Psoas muscle (tissue), 7 donors: ENCODE measurements at regions not wholly inside any gene's neighbourhood (a gene's known extent, or its start where the extent isn't known, plus 50 kb on each side); places are given as distances from the start of the nearest gene placed in this dataset.

ENCODE experiments used
- ATAC-seq, 4 donors: fragments of 200-7000 bp; cut with Tn5 transposase; one replicate each; pipeline ENCODE4 v1.9.1; 2020; ENCODE audit warnings: moderate library complexity in 3 of 4, mild to moderate bottlenecking in 2 of 4
- DNase-seq, 2 donors: peaks; one replicate each; pipeline ENCODE4 v3.0.0-alpha.2; 2020
- H3K27ac ChIP-seq: fragments of 200-600 bp; one replicate; pipeline ENCODE4 v1.8.0; 2022
- H3K27me3 ChIP-seq, 3 donors: fragments of 200-600 bp in 1 of 3; one replicate each; pipeline versions ENCODE4 v1.6.1 to v1.8.0; 2013 to 2022; ENCODE audit warnings: low read length in 2 of 3, mild to moderate bottlenecking in 2 of 3, moderate library complexity in 1 of 3; ENCODE audit not compliant: insufficient read depth in 3 of 3
- H3K36me3 ChIP-seq, 2 donors: fragments of 200-600 bp in 1 of 2; one replicate each; pipeline versions ENCODE4 v1.6.1 to v1.8.0; 2013 to 2022; ENCODE audit warnings: low read depth in 1 of 2, mild to moderate bottlenecking in 1 of 2, moderate library complexity in 1 of 2; ENCODE audit not compliant: insufficient read depth in 1 of 2
- H3K4me1 ChIP-seq: fragments of 200-600 bp; one replicate; pipeline ENCODE4 v1.8.0; 2022
- H3K4me3 ChIP-seq: fragments of 200-600 bp; one replicate; pipeline ENCODE4 v1.8.0; 2022; ENCODE audit warnings: mild to moderate bottlenecking
- H3K9me3 ChIP-seq: fragments of 200-600 bp; one replicate; pipeline ENCODE4 v1.8.0; 2022
- WGBS, 3 donors: extraction: QIAGEN DNeasy Blood & Tissue Kit; methylation state at CpG; one replicate each; pipeline versions ENCODE4 v1.1.6 to v1.1.7; 2013; 5-methylcytosine and 5-hydroxymethylcytosine counted together
- intact Hi-C, 2 donors: fragments of 100-400 bp; cut with DNase I; formaldehyde crosslinking; loops; one replicate each; pipeline versions ENCODE4 v1.11.0 to v1.14.2; 2022
- TF ChIP-seq, protein P1 (sequence below): fragments of 200-600 bp; IDR thresholded peaks from one replicate; pipeline ENCODE4 v1.8.0; 2022; ENCODE audit warnings: antibody characterized with exemption
- donor health status: healthy with polysubstance abuse.
- donor health status: DM: no; HTN: no; CAD: no; lungs with moderate emphysema.
- donor health status: Bipolar disorder and iron deficiency.
- donor health status: healthy.
- donor health status: DM: yes; HTN: yes; CAD: no.
- donor health status: DM: no; HTN: no; CAD: no.
- donor health status: DM: yes; HTN: yes; CAD: no.

DNA sequence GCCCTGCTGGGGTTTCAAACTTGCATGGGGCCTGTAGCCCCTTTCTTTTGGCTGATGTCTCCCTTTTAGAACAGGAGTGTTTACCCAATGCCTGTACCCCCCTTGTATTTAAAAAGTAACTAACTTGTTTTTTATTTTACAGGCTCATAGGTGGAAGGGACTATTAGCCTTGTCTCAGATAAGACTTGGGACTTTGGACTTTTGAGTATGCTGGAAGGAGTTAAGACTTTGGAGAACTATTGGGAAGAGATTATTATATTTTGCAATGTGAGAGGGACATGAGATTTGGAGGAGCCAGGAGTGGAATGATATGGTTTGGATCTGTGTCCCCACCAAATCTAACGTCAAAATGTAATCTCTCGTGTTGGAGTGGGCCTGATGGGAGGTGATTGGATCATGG is 314.9 kb upstream of the SP8 start:
- ATAC-seq (no peak), DNase-seq (no peak)
- no peaks in the 10 kb centered on the region for H3K36me3 ChIP-seq
- no peaks in the 10 kb centered on the region for H3K27me3 ChIP-seq
- WGBS, 3 donors: 70 to 88% (median 71%) methylated on average over 2 of the region's 2 CpGs
- H3K4me3 ChIP-seq: no peak overlapping the region
- TF ChIP-seq, protein P1, sequence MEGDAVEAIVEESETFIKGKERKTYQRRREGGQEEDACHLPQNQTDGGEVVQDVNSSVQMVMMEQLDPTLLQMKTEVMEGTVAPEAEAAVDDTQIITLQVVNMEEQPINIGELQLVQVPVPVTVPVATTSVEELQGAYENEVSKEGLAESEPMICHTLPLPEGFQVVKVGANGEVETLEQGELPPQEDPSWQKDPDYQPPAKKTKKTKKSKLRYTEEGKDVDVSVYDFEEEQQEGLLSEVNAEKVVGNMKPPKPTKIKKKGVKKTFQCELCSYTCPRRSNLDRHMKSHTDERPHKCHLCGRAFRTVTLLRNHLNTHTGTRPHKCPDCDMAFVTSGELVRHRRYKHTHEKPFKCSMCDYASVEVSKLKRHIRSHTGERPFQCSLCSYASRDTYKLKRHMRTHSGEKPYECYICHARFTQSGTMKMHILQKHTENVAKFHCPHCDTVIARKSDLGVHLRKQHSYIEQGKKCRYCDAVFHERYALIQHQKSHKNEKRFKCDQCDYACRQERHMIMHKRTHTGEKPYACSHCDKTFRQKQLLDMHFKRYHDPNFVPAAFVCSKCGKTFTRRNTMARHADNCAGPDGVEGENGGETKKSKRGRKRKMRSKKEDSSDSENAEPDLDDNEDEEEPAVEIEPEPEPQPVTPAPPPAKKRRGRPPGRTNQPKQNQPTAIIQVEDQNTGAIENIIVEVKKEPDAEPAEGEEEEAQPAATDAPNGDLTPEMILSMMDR: no peak
- H3K9me3 ChIP-seq: no peaks in the 10 kb centered on the region
- intact Hi-C loops: no loop called here
- no peak overlapping the region for H3K27ac ChIP-seq
- no peaks in the 10 kb centered on the region for H3K4me1 ChIP-seq

DNA sequence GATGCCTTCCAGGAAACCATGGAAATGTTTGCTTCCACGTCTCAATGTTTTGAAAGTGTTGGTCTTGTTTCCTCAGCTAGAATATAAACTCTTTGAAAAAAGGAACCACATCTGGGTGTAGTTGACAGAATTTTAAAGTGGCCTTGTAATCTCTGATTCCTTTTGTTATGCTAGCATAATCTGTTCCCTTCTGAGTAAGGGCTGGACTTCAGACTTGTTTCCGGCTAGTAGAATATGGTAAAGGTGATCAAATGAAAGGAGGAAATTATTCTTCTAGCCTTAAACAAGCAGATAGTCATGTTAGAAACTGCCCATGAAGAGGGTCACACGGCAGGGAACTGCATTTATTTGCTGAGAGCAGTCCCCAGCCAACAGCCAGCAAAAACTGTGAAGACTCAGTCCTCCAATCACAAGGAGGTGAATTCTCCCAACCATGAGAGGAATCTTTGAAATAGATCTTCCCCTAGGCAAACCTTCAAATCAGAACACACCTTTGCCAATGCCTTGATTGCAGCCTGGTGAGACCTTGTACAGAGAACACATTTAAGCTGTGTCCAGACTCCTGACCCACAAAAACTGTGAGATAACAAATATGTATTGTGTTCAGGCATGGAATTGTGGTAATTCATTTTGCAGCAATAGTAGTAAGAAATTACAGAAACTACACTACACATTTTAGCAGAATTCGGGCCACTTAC is 316.9 kb upstream of the SP8 start:
- Histone ChIP-seq H3K36me3 (no peaks in the 10 kb centered on the region), H3K27ac (no peak overlapping the region), H3K4me3 (no peak overlapping the region), H3K27me3 (no peaks in the 10 kb centered on the region), H3K4me1 (no peaks in the 10 kb centered on the region), H3K9me3 (no peaks in the 10 kb centered on the region)
- DNase-seq: no peak
- ATAC-seq: no peak
- 77 to 80% (median 77%) methylated on average over 4 of the region's 4 CpGs for WGBS, 3 donors
- intact Hi-C loops: no loop called here
- TF ChIP-seq, protein P1: no peak

DNA sequence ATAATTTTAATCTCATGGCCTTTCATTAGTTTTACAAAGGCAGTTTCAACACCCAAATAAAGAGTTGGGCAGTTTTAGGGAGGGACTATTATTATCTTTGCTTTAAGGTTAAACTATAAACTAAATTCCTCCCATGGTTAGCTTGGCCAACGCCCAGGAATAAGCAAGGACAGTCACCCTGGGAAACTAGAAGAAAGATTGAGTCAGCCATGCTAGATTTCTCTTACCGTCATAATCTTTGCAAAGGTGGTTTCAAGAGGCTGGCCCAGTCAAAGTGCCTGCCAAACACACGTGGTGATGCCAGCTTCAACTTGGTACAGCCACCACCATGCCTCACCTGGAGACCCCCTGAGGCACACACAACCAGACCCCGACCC is 317.4 kb upstream of the SP8 start:
- no peak for ATAC-seq
- intact Hi-C loops: no loop called here
- Histone ChIP-seq H3K4me1 (no peaks in the 10 kb centered on the region), H3K9me3 (no peaks in the 10 kb centered on the region), H3K36me3 (no peaks in the 10 kb centered on the region), H3K27me3 (no peaks in the 10 kb centered on the region), H3K4me3 (no peak overlapping the region), H3K27ac (no peak overlapping the region)
- DNase-seq: no peak
- TF ChIP-seq, protein P1: no peak
- 72 to 75% (median 72%) methylated on average over 4 of the region's 4 CpGs for WGBS, 3 donors

DNA sequence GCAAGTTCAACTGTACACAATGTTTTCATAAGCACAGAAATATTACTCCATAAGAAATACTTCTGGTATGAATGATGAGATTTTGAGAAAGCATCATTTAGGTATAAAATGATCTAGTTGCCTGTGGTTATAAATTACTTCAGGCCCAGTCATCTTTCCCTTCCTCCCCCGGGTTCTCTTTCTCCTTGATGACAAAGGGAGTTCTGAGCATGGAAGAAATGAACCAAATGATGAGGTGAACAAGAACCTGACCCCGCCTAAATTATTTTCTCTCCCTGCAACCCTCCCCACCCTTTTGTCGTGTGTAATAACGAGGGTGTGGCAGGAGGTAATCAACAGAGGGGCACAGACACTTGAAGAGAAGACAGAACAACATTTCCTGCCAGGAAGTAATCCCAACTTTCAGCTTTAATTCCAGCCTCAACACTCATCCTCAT is 319.6 kb upstream of the SP8 start:
- Histone ChIP-seq H3K27ac (no peak overlapping the region), H3K9me3 (no peaks in the 10 kb centered on the region), H3K27me3 (peaks cover 0 to 2% (median 0%) of the 10 kb centered on the region in 3 donors), H3K4me1 (no peaks in the 10 kb centered on the region), H3K36me3 (no peaks in the 10 kb centered on the region), H3K4me3 (no peak overlapping the region)
- DNase-seq: no peak
- ATAC-seq: no peak
- WGBS, 3 donors: 66 to 70% (median 66%) methylated on average over 4 of the region's 4 CpGs
- intact Hi-C loops: no loop called here
- TF ChIP-seq, protein P1: no peak

DNA sequence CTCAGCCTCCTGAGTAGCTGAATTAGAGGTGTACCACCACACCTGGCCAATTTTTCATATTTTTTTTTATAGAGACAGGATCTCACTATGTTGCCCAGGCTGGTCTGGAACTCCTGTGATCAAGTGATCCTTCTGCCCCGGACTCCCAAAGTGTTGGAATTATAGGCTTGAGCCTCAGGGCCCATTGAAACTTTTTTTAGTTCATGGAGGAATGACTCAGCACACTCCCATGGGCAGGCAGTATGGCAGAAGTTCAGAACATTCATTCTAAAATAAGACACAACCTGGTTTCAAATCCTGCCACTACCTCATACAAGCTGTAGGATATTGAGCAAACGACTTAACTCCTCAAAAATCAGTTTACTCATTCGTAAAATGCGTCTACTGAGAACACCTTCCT is 320.4 kb upstream of the SP8 start:
- Histone ChIP-seq H3K9me3 (no peaks in the 10 kb centered on the region), H3K4me1 (no peaks in the 10 kb centered on the region), H3K4me3 (no peak overlapping the region), H3K36me3 (no peaks in the 10 kb centered on the region), H3K27me3 (peaks cover 0 to 2% (median 0%) of the 10 kb centered on the region in 3 donors), H3K27ac (no peak overlapping the region)
- DNase-seq: no peak
- ATAC-seq: no peak
- WGBS, 3 donors: 77 to 79% (median 78%) methylated on average over 4 of the region's 4 CpGs
- TF ChIP-seq, protein P1: no peak
- intact Hi-C loops: no loop called here
